GM12865 (cell line): ENCODE measurements at regions not wholly inside any gene's neighbourhood (a gene's known extent, or its start where the extent isn't known, plus 50 kb on each side); places are given as distances from the start of the nearest gene placed in this dataset.

Source experiments
- DNase-seq: peaks from one replicate; pipeline ENCODE4 v3.0.0; 2010; ENCODE audit warnings: low read depth
- H3K4me3 ChIP-seq: 2 replicates; pipeline ENCODE4 v1.5.1; 2011; ENCODE audit warnings: mild to moderate bottlenecking, low read depth, low read length, control low read depth
- TF ChIP-seq, protein P1 (sequence below): IDR thresholded peaks from 2 replicates; pipeline ENCODE4 v1.5.1; 2011; ENCODE audit warnings: low read length, control low read depth, low read depth, inconsistent platforms; ENCODE audit not compliant: insufficient read depth; ENCODE audit errors: missing control alignments

DNA sequence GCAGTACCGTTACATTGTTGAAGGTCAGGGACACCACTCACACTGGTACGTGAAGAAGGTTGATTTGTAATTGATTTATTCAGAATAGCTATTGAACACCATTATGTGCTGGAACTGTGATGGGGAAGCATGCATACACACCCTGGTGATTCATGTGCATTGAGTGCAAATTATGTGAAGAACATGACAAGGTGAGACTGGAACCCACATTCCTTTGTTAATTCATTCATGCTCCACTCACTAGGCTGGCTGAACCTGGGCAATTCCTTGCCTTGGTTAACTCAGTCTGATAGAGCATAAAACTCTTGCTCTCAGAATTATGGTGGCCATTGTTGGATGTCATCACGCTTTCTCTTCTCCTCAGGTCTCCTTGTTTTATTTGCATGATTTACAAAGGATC lies 67.3 kb upstream of the TPK1 start:
- TF ChIP-seq, protein P1, sequence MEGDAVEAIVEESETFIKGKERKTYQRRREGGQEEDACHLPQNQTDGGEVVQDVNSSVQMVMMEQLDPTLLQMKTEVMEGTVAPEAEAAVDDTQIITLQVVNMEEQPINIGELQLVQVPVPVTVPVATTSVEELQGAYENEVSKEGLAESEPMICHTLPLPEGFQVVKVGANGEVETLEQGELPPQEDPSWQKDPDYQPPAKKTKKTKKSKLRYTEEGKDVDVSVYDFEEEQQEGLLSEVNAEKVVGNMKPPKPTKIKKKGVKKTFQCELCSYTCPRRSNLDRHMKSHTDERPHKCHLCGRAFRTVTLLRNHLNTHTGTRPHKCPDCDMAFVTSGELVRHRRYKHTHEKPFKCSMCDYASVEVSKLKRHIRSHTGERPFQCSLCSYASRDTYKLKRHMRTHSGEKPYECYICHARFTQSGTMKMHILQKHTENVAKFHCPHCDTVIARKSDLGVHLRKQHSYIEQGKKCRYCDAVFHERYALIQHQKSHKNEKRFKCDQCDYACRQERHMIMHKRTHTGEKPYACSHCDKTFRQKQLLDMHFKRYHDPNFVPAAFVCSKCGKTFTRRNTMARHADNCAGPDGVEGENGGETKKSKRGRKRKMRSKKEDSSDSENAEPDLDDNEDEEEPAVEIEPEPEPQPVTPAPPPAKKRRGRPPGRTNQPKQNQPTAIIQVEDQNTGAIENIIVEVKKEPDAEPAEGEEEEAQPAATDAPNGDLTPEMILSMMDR, result no peak
- no peak overlapping the region for H3K4me3 ChIP-seq

GRCh38 chr7:144892761-144893160 lies 56.9 kb upstream of the TPK1 start:
- no peak for DNase-seq
- TF ChIP-seq, protein P1, result no peak
- H3K4me3 ChIP-seq, result no peak overlapping the region

More for the DNA sequence above, 67.3 kb upstream of the TPK1 start:
- DNase-seq, result no peak
